ENCODE measurements at regions not wholly inside any gene's neighbourhood (a gene's known extent, or its start where the extent isn't known, plus 50 kb on each side); places are given as distances from the start of the nearest gene placed in this dataset.
"Not testable (repeated sequence)": the region's sequence is repeated elsewhere in the genome, so short reads cannot be mapped to it uniquely, and the experiment has no call there.

DNA sequence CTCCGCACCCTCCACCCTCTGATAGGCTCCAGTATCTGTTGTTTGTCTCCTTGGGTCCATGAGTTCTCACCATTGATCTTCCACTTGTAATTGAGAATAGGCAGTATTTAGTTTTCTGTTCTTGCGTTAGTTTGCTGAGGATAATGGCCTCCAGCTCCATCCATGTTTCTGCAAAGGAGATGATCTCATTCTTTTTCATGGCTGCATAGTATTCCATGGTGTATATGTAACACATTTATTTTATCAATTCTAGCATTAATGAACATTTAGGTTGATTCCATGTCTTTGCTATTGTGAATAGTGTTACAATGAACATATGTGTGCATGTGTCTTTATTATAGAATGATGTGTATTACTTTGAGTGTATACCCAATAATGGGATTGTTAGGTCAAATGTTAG is 814.6 kb upstream of the FRG1 start:
- DNase-seq, result no peak

GRCh38 chr4:189128341-189128740 is 812.3 kb upstream of the FRG1 start:
- DNase-seq, result no peak

DNA sequence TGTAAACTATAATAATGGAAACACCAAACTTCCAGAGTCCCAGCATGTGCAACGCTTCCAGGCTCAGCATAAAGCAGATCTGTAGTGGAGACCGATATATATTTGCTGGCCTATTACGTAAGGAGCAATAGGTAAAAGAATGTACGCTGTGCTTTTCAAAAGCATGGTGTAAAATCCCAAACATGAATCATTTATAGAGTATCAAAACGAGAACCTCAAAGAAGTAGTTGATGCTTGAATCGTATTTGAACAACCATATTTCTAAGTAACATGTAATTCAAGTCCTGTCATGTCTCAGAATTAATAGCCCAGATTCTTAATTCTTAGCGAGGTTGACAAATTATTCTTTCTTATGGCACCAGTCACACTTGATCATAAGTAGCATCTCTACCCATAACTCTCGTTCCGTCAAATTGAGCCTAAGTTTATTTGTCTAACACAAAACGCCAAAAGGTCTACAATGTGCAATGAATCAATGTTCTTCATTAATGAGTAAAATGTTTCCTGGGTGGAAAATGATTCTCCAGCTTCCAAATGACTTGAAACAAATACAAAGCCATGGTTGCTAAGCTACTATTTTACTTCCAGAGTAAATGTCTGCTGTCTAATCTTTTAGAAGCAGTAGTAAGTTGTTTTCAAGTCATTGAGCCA is 811.5 kb upstream of the FRG1 start:
- DNase-seq, result no peak

- DNase-seq, result no peak
Measured at GRCh38 chr4:189131118-189131517, 809.6 kb upstream of the FRG1 start.

DNA sequence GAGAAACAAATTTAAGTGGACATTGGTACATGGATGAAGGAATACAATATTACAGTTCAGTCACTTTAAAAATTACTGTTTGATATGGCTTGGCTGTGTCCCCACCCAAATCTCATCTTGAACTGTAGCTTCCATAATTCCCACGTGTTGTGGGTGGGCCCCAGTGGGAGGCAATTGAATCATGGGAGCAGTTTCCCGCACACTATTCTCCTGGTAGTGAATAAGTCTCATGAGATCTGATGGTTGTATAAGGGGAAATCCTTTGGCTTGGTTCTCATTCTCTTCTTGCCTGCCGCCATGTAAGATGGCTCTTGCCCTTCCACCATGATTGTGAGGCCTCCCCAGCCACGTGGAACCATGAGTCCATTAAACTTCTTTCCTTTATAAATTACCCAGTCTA is 804.2 kb upstream of the FRG1 start:
- DNase-seq, result no peak

DNA sequence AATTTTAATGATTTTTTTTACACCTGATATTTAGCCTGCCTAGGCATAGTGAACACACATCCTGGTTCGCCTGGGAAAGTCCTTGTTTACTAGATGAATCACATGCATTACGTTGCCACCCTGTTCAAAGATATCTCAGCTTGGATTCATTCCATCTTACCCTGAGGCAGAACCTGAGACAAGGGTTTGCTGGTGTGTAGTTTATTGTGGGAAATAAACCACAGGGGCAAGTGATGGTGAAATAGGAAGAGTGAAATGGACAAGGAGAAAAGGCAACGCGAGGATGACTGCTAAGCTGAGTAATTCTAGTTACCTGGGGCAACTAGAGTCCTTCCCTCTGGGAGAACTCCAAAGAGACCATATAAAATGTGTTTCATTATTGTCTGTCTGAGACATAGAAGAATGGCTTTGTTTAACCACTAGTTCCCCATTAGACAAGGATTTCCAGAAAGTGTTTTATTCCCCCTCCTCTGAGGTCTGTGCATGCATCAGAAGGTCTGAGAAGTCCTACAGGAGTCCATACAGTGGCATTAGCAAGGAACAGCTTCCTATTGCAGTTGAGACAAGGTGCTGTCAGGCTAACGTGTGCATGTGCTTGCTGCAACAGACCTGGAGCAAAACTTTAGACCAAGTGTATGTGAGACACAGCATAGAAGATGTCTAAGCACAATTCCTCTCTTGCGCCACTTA is 797.3 kb upstream of the FRG1 start:
- DNase-seq, result no peak

GRCh38 chr4:189147005-189147929 is 793.4 kb upstream of the FRG1 start:
- DNase-seq, result no peak

DNA sequence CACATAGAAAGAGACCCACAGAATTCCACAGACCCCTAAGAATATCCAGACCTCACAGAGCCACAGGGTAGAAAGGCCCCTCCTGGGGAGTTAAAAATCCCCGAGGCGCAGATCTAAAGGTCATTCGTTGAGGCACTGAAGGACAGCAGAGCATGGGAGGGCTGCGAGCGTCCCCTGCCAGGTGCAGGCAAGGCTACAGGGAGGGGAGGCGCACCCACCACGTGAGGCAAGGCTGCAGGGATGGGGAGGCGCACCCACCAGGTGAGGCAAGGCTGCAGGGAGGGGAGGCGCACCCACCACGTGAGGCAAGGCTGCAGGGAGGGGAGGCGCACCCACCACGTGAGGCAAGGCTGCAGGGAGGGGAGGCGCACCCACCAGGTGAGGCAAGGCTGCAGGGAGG is 785.6 kb upstream of the FRG1 start:
- not testable (repeated sequence) for DNase-seq

DNA sequence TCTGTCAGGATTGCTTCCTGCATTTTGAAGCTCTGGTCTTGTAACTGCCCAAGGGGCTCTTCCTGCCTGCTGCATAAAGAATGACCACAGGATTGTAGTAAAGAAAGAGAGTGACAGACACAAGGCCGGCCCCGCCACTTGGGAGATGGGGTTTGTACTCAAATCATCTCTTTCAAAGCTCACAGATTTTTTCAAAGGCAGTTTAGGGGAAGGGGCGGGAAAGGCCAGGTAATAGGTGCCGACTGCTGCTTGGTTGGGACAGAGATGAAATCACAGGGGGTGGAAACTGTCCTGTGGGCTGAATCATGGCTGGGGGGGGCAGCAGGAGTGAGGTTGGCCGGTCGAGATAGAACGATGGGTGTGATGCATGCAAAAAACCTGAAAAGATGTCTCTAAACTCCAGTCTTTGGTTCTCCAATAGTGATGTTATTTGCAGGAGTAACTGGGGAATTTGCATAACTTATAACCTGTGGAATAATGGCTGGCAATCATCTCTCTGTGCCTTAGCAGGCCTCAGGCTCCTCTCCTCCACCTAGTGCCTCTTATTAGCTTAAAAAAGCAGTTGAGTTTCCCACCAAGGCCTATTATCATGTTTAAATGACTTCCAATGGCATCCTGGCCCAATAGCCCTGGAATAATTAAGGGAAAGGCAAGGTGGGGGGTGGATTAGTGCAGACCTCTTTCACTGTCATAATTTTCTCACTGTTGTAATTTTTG is 778.4 kb upstream of the FRG1 start:
- no peak for DNase-seq

GRCh38 chr4:189162888-189163287 is 777.8 kb upstream of the FRG1 start:
- no peak for DNase-seq

- DNase-seq, result no peak
Measured at GRCh38 chr4:189176002-189176401, 764.7 kb upstream of the FRG1 start.

GRCh38 chr4:189177130-189177529 is 763.5 kb upstream of the FRG1 start:
- no peak for DNase-seq

DNA sequence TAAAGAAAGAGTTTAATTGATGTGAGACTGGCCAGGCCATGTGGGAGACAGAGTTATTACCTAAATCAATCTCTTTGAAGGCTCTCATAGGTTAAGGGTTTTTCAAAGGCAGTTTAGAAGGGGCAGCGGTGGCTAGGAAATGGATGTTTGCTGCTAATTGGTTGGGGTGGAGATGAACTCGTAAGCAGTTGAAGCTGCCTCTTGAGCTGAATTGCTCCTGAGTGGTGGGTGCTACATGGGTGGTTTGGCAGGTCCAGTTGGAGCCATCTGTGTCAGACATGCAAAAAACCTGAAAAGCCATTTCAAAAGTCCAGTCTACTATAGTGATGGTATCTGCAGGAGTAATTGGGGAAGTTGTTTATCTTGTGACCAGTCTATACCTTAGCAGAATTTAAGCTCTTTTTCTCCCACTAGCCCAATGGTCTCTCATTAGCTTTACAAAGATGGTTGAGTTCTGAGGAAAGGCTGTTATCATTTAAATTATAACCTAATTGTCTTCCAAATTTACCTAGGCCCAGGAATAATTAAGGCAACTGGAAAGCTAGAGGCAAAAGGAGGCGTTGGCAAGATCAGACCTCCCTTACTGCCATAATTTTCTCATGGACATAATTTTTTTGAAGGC is 762.4 kb upstream of the FRG1 start:
- no peak for DNase-seq

DNA sequence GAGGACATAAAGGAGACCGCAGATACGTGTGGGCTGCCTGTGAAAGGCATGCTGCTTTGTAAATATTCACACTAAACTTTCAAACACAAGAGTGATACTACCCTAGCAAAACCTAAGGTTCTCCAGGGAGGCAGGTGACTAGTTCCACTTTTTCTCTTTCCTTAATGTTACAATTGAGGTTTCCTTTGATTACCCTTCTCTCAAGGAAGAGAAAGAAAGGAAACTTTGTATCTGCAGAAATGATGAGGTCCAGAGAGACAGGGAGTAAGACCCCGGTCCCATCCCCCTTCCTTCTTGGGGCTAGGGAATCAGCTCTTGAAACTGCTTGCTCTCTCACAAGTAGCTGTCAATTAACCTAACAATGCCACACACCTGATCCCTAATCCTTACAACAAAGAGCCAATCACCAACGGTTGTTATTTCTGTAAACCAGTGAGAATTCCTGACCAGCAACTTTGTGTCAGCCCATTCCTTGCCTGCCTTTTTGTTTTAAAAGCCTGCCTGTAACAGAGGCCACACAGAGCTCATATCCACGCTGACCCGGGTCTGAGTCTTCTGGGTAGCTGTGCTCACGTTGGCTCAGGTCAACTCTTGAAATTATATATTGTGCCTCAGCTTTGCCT is 754.8 kb upstream of the FRG1 start:
- no peak for DNase-seq

DNA sequence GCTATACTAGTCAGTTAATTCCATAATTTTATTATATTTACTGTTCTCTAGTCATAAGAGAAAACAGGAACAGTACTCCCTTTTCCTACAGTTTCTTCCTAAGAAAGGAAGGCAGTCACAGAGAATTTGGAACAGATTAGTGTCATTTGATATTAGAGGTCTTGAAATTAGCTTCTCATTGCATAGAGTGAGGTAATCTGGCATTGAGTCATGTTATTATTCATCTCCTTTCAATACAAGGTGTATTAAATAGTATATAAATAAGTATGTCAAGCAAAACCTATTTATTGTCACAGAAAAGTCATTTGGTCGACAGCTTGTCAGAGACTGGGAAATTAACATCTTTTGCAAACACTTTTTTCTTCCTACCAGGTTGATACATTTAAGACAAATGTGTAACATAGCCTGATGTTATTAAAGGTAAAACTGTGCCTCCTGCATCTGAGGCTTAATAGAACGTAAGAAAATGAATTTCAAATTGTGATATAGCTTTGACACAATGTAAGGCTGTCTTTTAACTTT is 753.1 kb upstream of the FRG1 start:
- no peak for DNase-seq

DNA sequence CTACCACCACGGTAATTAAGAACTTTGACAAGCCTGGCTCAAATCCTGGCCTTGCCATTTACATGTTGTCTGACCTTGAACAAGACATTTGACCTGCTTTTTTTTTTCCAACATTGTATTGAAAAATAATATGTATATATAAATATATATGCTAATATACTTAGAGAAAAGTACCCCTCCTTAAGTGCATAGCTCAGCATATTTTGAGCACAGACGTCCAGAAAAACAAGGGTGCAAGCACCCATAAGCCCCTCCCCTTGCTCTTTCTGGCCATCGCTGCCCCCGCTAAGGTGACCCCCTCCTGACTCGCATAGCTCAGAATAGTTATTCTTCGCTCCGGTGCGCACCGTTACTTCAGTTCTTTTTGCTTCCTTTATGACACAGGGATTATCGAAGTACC is 742.0 kb upstream of the FRG1 start:
- no peak for DNase-seq

DNA sequence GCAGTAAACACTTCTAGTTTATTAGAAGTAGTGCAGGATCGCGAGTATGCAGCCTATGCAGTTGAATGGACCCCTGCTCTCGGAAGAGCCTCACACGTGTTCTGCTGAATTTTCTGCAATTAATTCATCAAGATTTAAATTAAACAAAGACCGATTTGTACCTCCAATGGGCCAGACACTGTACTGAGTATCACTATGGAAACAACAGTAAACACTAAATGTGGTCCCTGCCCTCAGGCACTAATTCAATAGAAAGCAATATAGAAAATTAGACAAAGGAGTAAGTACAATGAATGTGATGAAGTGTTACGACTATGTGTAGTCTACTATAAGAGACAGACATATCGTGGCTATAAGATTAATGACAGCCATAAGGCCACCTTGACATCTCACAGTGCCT is 740.3 kb upstream of the FRG1 start:
- no peak for DNase-seq

DNA sequence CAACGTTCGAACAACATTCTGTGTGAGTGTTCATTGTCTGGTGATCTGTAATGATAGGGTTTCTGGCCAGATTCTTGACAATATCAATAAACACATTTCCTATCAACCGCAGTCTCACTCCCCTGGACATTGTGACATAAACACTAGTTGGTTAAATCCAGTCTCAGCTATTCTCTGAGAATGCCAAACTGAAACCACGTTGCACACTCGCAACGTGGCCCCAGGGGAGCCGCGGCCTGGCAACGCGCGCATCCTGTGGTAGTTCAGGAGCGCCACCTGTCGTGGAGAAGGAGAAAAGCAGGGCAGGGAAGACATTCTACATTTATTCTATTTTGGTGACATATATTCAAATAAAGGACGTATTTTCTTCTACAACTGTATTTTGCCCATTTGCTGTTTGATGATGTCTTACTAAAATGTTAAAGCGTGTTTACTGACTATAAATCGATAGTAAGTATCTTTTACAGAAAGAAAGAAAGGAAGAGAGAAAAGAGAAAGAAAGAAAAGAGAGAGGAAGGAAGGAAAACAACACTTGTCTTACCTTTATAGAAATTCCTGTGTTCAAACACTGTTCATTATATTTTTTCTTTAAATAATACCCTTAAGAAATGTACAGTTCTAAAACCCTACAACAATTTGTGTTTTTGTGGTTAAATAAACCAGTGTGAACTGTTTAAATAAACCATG is 738.3 kb upstream of the FRG1 start:
- DNase-seq, result peak; percentile 52

DNA sequence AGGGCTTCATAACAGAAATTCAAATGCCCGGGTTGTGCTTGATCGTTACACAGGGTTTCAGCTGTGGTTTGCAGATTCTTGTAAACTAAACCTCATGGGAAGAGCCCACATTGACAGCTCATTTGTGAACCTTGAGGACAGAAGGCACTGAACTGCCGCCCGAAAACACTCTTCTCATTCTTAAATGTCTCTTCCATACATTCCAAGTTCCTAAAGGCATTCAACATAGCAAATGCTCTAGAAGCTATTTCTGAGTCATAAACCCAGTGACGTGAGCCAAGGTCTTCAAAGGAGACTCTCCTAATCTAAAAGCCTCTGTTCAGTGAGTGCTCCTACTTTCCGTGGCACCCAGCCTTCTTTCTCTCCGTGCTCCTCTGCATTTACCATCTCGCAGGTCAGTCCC is 737.8 kb upstream of the FRG1 start:
- no peak for DNase-seq

- no peak for DNase-seq
Measured at GRCh38 chr4:189204616-189205015, 736.1 kb upstream of the FRG1 start.

- DNase-seq, result no peak
Measured at GRCh38 chr4:189206953-189207352, 733.7 kb upstream of the FRG1 start.
